GDM1 (cell line): ENCODE measurements at regions not wholly inside any gene's neighbourhood (a gene's known extent, or its start where the extent isn't known, plus 50 kb on each side); places are given as distances from the start of the nearest gene placed in this dataset.
"Not testable (repeated sequence)": the region's sequence is repeated elsewhere in the genome, so short reads cannot be mapped to it uniquely, and the experiment has no call there.

ENCODE experiments used
- DNase-seq: peaks from one replicate; lab custom pipeline; 2025; lab: John Stamatoyannopoulos, UW

- DNase-seq, result not testable (repeated sequence)
These were observed 605.4 kb downstream of the RPIA start for GRCh38 chr2:89296820-89297398.

GRCh38 chr2:89299196-89299595, 607.7 kb downstream of the RPIA start:
- not testable (repeated sequence) for DNase-seq

- not testable (repeated sequence) for DNase-seq
These were observed 614.1 kb downstream of the RPIA start for GRCh38 chr2:89305623-89306022.

- not testable (repeated sequence) for DNase-seq
These were observed 615.6 kb downstream of the RPIA start for GRCh38 chr2:89306869-89307637.

- not testable (repeated sequence) for DNase-seq
These were observed 627.5 kb downstream of the RPIA start for GRCh38 chr2:89318990-89319389.

GRCh38 chr2:89325894-89326293, 634.4 kb downstream of the RPIA start:
- DNase-seq, result not testable (repeated sequence)

GRCh38 chr2:89326455-89326854, 635.0 kb downstream of the RPIA start:
- DNase-seq, result not testable (repeated sequence)

GRCh38 chr2:89328790-89329189, 637.3 kb downstream of the RPIA start:
- DNase-seq, result not testable (repeated sequence)
